ENCODE measurements at regions not wholly inside any gene's neighbourhood (a gene's known extent, or its start where the extent isn't known, plus 50 kb on each side); places are given as distances from the start of the nearest gene placed in this dataset.
A peak's percentile ranks its signal among the peaks of the same experiment; 100 is the strongest.

DNA sequence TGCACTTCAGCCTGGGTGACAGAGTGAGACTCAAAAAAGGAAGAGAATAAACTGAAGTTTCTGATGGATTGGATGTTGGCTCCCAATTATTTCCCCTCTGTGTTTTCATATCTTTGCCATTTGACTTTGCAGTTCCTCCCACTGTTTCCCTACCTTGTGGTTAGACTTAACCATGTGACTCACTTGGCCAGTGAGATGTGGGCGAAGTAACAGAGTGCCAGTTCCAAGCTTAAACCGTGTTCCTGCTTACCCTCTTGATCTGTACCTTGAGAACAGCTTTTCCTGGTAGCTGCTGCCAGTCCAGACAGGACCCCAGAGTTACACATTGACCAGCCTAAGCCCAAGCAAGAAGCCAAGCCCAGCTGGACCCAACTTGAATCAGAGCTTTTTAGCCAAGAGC is 323.4 kb downstream of the LTN1 start:
- H3K27ac ChIP-seq = no peak overlapping the region
- H3K9me3 ChIP-seq (replicated peaks) = peaks cover 3% of the 10 kb centered on the region; the same call in 1 of the 2 replicates
- no peaks in the 10 kb centered on the region for H3K27me3 ChIP-seq
- DNase-seq = no peak
- no peaks in the 10 kb centered on the region for H3K4me1 ChIP-seq
- no peak overlapping the region for H3K4me3 ChIP-seq
- no peaks in the 10 kb centered on the region for H3K36me3 ChIP-seq

- Histone ChIP-seq H3K36me3 (no peaks in the 10 kb centered on the region), H3K27me3 (no peaks in the 10 kb centered on the region), H3K4me1 (no peaks in the 10 kb centered on the region), H3K27ac (no peak overlapping the region), H3K4me3 (no peak overlapping the region), H3K9me3 (replicated peaks) (peaks cover 3% of the 10 kb centered on the region; the same call in 1 of the 2 replicates)
- no peak for DNase-seq
Measured at GRCh38 chr21:28663754-28664153, 328.9 kb downstream of the LTN1 start.

GRCh38 chr21:28663111-28663693 is 329.5 kb downstream of the LTN1 start:
- no peaks in the 10 kb centered on the region for H3K36me3 ChIP-seq
- no peak overlapping the region for H3K4me3 ChIP-seq
- no peak overlapping the region for H3K27ac ChIP-seq
- H3K27me3 ChIP-seq = no peaks in the 10 kb centered on the region
- H3K9me3 ChIP-seq (replicated peaks) = peaks cover 3% of the 10 kb centered on the region; the same call in 1 of the 2 replicates
- no peaks in the 10 kb centered on the region for H3K4me1 ChIP-seq
- DNase-seq = no peak

- Histone ChIP-seq H3K27me3 (no peaks in the 10 kb centered on the region), H3K27ac (no peak overlapping the region), H3K9me3 (replicated peaks) (no peaks in the 10 kb centered on the region), H3K4me3 (no peak overlapping the region), H3K36me3 (no peaks in the 10 kb centered on the region), H3K4me1 (no peaks in the 10 kb centered on the region)
- no peak for DNase-seq
Measured at GRCh38 chr21:28657566-28657965, 335.1 kb downstream of the LTN1 start.

GRCh38 chr21:28655471-28655870 is 337.2 kb downstream of the LTN1 start:
- Histone ChIP-seq H3K9me3 (replicated peaks) (no peaks in the 10 kb centered on the region), H3K4me1 (no peaks in the 10 kb centered on the region), H3K36me3 (no peaks in the 10 kb centered on the region), H3K4me3 (no peak overlapping the region), H3K27ac (no peak overlapping the region), H3K27me3 (no peaks in the 10 kb centered on the region)
- no peak for DNase-seq

GRCh38 chr21:28654406-28654805 is 338.3 kb downstream of the LTN1 start:
- Histone ChIP-seq H3K27me3 (no peaks in the 10 kb centered on the region), H3K4me3 (no peak overlapping the region), H3K4me1 (no peaks in the 10 kb centered on the region), H3K36me3 (no peaks in the 10 kb centered on the region), H3K27ac (no peak overlapping the region), H3K9me3 (replicated peaks) (no peaks in the 10 kb centered on the region)
- DNase-seq = no peak

- H3K4me3 ChIP-seq = no peak overlapping the region
- DNase-seq = no peak
Measured at GRCh38 chr21:28644762-28645161, 347.9 kb downstream of the LTN1 start.

DNA sequence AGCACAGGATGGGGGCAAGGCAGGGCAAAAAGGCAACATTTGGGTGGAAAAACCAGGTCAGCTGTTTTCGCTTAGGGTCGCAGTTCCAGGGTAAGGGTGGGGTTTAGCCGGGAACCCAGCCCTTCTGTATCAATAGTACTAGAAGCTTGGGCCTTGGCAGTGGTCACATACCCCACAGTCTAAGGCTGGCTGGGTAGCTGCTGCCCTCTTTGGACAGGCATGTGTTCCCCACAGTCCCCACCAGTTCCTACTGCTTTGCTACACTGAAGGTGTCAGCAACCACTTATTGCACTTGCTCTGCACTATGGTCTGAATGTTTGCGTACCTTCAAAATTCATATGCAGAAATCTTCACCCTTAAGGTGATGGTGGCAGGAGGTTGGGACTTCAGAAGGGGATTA is 349.8 kb downstream of the LTN1 start:
- Histone ChIP-seq H3K4me1 (no peaks in the 10 kb centered on the region), H3K27ac (no peak overlapping the region), H3K36me3 (no peaks in the 10 kb centered on the region), H3K27me3 (no peaks in the 10 kb centered on the region), H3K4me3 (no peak overlapping the region), H3K9me3 (replicated peaks) (no peaks in the 10 kb centered on the region)
- no peak for DNase-seq

More at GRCh38 chr21:28644762-28645161, 347.9 kb downstream of the LTN1 start:
- Histone ChIP-seq H3K9me3 (replicated peaks) (no peaks in the 10 kb centered on the region), H3K36me3 (no peaks in the 10 kb centered on the region), H3K27ac (no peak overlapping the region), H3K4me1 (no peaks in the 10 kb centered on the region), H3K27me3 (no peaks in the 10 kb centered on the region)

DNA sequence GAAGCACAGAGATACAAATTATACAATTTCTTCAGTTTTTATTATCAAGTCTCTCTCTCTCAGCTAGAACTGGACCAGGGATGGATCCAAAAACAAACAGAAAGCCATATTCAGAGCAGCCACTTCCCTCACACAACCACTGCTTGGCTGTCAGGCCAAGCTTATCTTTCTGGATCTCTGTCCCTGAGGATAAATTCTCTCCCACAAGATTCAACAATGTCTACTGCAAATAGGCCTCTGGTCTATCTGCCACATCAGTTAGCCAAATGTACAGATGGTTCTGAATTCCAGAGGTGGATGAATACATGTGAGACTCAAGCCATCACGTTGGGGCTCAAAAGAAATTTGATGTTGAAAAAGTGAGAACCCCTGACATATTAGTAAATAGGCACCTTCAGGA is 350.9 kb downstream of the LTN1 start:
- no peaks in the 10 kb centered on the region for H3K36me3 ChIP-seq
- no peaks in the 10 kb centered on the region for H3K27me3 ChIP-seq
- no peak overlapping the region for H3K27ac ChIP-seq
- peaks cover 4% of the 10 kb centered on the region; the same call in 1 of the 2 replicates for H3K4me1 ChIP-seq
- no peaks in the 10 kb centered on the region for H3K9me3 ChIP-seq (replicated peaks)
- no peak for DNase-seq
- H3K4me3 ChIP-seq = no peak overlapping the region

GRCh38 chr21:28640326-28640725 is 352.4 kb downstream of the LTN1 start:
- H3K9me3 ChIP-seq (replicated peaks) = no peaks in the 10 kb centered on the region
- no peaks in the 10 kb centered on the region for H3K36me3 ChIP-seq
- DNase-seq = no peak
- no peak overlapping the region for H3K4me3 ChIP-seq
- H3K4me1 ChIP-seq = peaks cover 4% of the 10 kb centered on the region; the same call in 1 of the 2 replicates
- H3K27me3 ChIP-seq = no peaks in the 10 kb centered on the region
- no peak overlapping the region for H3K27ac ChIP-seq

DNA sequence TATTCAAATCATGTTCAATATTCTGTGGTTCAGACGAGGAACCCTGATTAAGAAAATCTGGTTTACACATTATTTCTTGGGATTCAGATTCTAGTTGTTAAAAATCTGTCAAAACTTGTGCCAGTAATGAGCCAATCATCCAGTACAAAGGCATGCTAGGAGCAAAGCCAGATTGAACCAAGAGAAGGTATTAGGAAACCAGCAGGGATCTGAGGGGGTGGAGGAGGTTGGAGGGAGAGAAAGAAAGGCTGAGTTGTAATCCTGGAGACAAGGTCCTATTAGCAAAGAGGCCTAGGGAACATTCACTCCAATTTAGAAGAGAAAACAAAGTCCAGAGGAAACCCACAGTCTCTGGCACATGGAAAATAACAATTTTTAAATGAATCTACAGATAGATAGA is 352.9 kb downstream of the LTN1 start:
- no peaks in the 10 kb centered on the region for H3K36me3 ChIP-seq
- H3K4me1 ChIP-seq = peaks cover 4% of the 10 kb centered on the region; the same call in 1 of the 2 replicates
- H3K9me3 ChIP-seq (replicated peaks) = no peaks in the 10 kb centered on the region
- no peak overlapping the region for H3K27ac ChIP-seq
- no peak overlapping the region for H3K4me3 ChIP-seq
- no peak for DNase-seq
- H3K27me3 ChIP-seq = no peaks in the 10 kb centered on the region

- H3K27me3 ChIP-seq = no peaks in the 10 kb centered on the region
- H3K4me3 ChIP-seq = no peak overlapping the region
- DNase-seq = no peak
- peak overlapping the region; percentile 23 for H3K27ac ChIP-seq
- H3K9me3 ChIP-seq (replicated peaks) = no peaks in the 10 kb centered on the region
- H3K36me3 ChIP-seq = no peaks in the 10 kb centered on the region
- peaks cover 4% of the 10 kb centered on the region; the same call in 1 of the 2 replicates for H3K4me1 ChIP-seq
Measured at GRCh38 chr21:28636752-28637691, 355.7 kb downstream of the LTN1 start.

DNA sequence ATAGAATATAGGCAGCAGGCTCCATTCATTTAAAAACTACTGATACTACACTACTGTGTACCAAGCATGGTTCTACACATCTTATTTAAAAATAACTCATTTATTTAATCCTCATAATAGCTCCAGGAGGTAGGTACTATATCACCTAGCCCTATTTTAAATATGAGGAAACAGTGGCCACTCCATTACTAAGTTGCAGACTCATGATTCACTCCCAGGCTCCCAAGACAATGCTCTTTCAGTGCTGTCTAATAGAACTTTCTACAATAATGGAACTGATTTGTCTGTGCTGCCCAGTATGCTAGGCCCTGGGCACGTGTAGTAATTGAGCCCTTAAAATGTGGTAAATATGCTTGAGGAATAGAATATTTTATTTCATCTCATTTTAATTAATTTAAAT is 357.1 kb downstream of the LTN1 start:
- Histone ChIP-seq H3K4me3 (no peak overlapping the region), H3K27me3 (no peaks in the 10 kb centered on the region), H3K27ac (no peak overlapping the region), H3K9me3 (replicated peaks) (no peaks in the 10 kb centered on the region), H3K4me1 (peaks cover 4% of the 10 kb centered on the region; the same call in 1 of the 2 replicates), H3K36me3 (no peaks in the 10 kb centered on the region)
- no peak for DNase-seq

GRCh38 chr21:28633839-28634555 is 358.7 kb downstream of the LTN1 start:
- no peak overlapping the region for H3K4me3 ChIP-seq
- H3K27ac ChIP-seq = no peak overlapping the region
- H3K4me1 ChIP-seq = peaks cover 4% of the 10 kb centered on the region; the same call in 1 of the 2 replicates
- no peaks in the 10 kb centered on the region for H3K36me3 ChIP-seq
- DNase-seq = no peak
- H3K9me3 ChIP-seq (replicated peaks) = no peaks in the 10 kb centered on the region
- H3K27me3 ChIP-seq = no peaks in the 10 kb centered on the region
